Activated naive CD8-positive, alpha-beta T cell treated with anti-CD3 and anti-CD28 coated beads for 36 hours (primary cell): ENCODE measurements at regions not wholly inside any gene's neighbourhood (a gene's known extent, or its start where the extent isn't known, plus 50 kb on each side); places are given as distances from the start of the nearest gene placed in this dataset.
A peak's percentile ranks its signal among the peaks of the same experiment; 100 is the strongest.
"Not testable (repeated sequence)": the region's sequence is repeated elsewhere in the genome, so short reads cannot be mapped to it uniquely, and the experiment has no call there.

Experiments
- DNase-seq: peaks from one replicate; pipeline ENCODE4 v3.0.0; 2021
- H3K27ac Mint-ChIP-seq: one replicate; pipeline ENCODE4 v1.8.0; 2022; ENCODE audit warnings: mild to moderate bottlenecking, moderate library complexity, mixed read lengths
- H3K27me3 Mint-ChIP-seq: one replicate; pipeline ENCODE4 v1.8.0; 2022; ENCODE audit warnings: mild to moderate bottlenecking, mixed read lengths
- H3K36me3 Mint-ChIP-seq: one replicate; pipeline ENCODE4 v1.8.0; 2021; ENCODE audit warnings: mild to moderate bottlenecking, mixed read lengths
- H3K4me1 Mint-ChIP-seq: one replicate; pipeline ENCODE4 v1.8.0; 2021; ENCODE audit warnings: mixed read lengths
- H3K4me3 Mint-ChIP-seq: one replicate; pipeline ENCODE4 v1.8.0; 2022; ENCODE audit warnings: mild to moderate bottlenecking, moderate library complexity, mixed read lengths
- H3K9me3 Mint-ChIP-seq: one replicate; pipeline ENCODE4 v1.8.0; 2022; ENCODE audit warnings: mixed read lengths

GRCh38 chr17:13154398-13154797 lies 136.6 kb upstream of the ELAC2 start:
- no peaks in the 10 kb centered on the region for H3K36me3 Mint-ChIP-seq
- DNase-seq: no peak
- H3K27me3 Mint-ChIP-seq: no peaks in the 10 kb centered on the region
- no peaks in the 10 kb centered on the region for H3K9me3 Mint-ChIP-seq
- no peaks in the 10 kb centered on the region for H3K4me1 Mint-ChIP-seq
- no peak overlapping the region for H3K27ac Mint-ChIP-seq
- H3K4me3 Mint-ChIP-seq: no peak overlapping the region

GRCh38 chr17:13153036-13153435 lies 135.2 kb upstream of the ELAC2 start:
- DNase-seq: no peak
- H3K36me3 Mint-ChIP-seq: no peaks in the 10 kb centered on the region
- no peaks in the 10 kb centered on the region for H3K27me3 Mint-ChIP-seq
- H3K27ac Mint-ChIP-seq: no peak overlapping the region
- no peaks in the 10 kb centered on the region for H3K9me3 Mint-ChIP-seq
- no peak overlapping the region for H3K4me3 Mint-ChIP-seq
- no peaks in the 10 kb centered on the region for H3K4me1 Mint-ChIP-seq

GRCh38 chr17:13152501-13152900 lies 134.7 kb upstream of the ELAC2 start:
- Mint-ChIP-seq H3K4me3 (no peak overlapping the region), H3K27me3 (no peaks in the 10 kb centered on the region), H3K4me1 (no peaks in the 10 kb centered on the region), H3K36me3 (no peaks in the 10 kb centered on the region), H3K27ac (no peak overlapping the region), H3K9me3 (no peaks in the 10 kb centered on the region)
- DNase-seq: no peak

- H3K36me3 Mint-ChIP-seq, H3K27ac Mint-ChIP-seq, H3K4me3 Mint-ChIP-seq, H3K9me3 Mint-ChIP-seq, H3K4me1 Mint-ChIP-seq, DNase-seq, H3K27me3 Mint-ChIP-seq: not testable (repeated sequence)
Observed at GRCh38 chr17:13150738-13151137, 132.9 kb upstream of the ELAC2 start.

- no peaks in the 10 kb centered on the region for H3K4me1 Mint-ChIP-seq
- DNase-seq: no peak
- no peak overlapping the region for H3K27ac Mint-ChIP-seq
- H3K27me3 Mint-ChIP-seq: peaks cover 3% of the 10 kb centered on the region
- H3K36me3 Mint-ChIP-seq: no peaks in the 10 kb centered on the region
- H3K9me3 Mint-ChIP-seq: peaks cover 11% of the 10 kb centered on the region
- H3K4me3 Mint-ChIP-seq: no peak overlapping the region
Observed at GRCh38 chr17:13143001-13143400, 125.2 kb upstream of the ELAC2 start.

- H3K27ac Mint-ChIP-seq: no peak overlapping the region
- no peaks in the 10 kb centered on the region for H3K4me1 Mint-ChIP-seq
- DNase-seq: no peak
- peaks cover 3% of the 10 kb centered on the region for H3K27me3 Mint-ChIP-seq
- no peaks in the 10 kb centered on the region for H3K36me3 Mint-ChIP-seq
- H3K4me3 Mint-ChIP-seq: no peak overlapping the region
- peaks cover 15% of the 10 kb centered on the region for H3K9me3 Mint-ChIP-seq
Observed at GRCh38 chr17:13140750-13141149, 122.9 kb upstream of the ELAC2 start.

- H3K4me3 Mint-ChIP-seq: no peak overlapping the region
- H3K4me1 Mint-ChIP-seq: no peaks in the 10 kb centered on the region
- H3K9me3 Mint-ChIP-seq: peaks cover 15% of the 10 kb centered on the region
- H3K27ac Mint-ChIP-seq: no peak overlapping the region
- H3K36me3 Mint-ChIP-seq: no peaks in the 10 kb centered on the region
- DNase-seq: no peak
- peaks cover 3% of the 10 kb centered on the region for H3K27me3 Mint-ChIP-seq
Observed at GRCh38 chr17:13135506-13135905, 117.7 kb upstream of the ELAC2 start.

GRCh38 chr17:13134076-13134475 lies 116.2 kb upstream of the ELAC2 start:
- no peak for DNase-seq
- no peak overlapping the region for H3K27ac Mint-ChIP-seq
- no peaks in the 10 kb centered on the region for H3K4me1 Mint-ChIP-seq
- H3K9me3 Mint-ChIP-seq: peaks cover 9% of the 10 kb centered on the region
- H3K27me3 Mint-ChIP-seq: no peaks in the 10 kb centered on the region
- no peak overlapping the region for H3K4me3 Mint-ChIP-seq
- H3K36me3 Mint-ChIP-seq: no peaks in the 10 kb centered on the region

- Mint-ChIP-seq H3K4me3 (no peak overlapping the region), H3K27me3 (no peaks in the 10 kb centered on the region), H3K27ac (no peak overlapping the region), H3K4me1 (no peaks in the 10 kb centered on the region), H3K36me3 (no peaks in the 10 kb centered on the region), H3K9me3 (no peaks in the 10 kb centered on the region)
- no peak for DNase-seq
Observed at GRCh38 chr17:13131225-13131624, 113.4 kb upstream of the ELAC2 start.

- H3K27ac Mint-ChIP-seq: no peak overlapping the region
- H3K9me3 Mint-ChIP-seq: no peaks in the 10 kb centered on the region
Observed at GRCh38 chr17:13129356-13129755, 111.5 kb upstream of the ELAC2 start.

GRCh38 chr17:13128676-13129075 lies 110.8 kb upstream of the ELAC2 start:
- Mint-ChIP-seq H3K9me3 (no peaks in the 10 kb centered on the region), H3K27ac (no peak overlapping the region), H3K27me3 (no peaks in the 10 kb centered on the region), H3K4me3 (no peak overlapping the region), H3K4me1 (no peaks in the 10 kb centered on the region), H3K36me3 (no peaks in the 10 kb centered on the region)
- no peak for DNase-seq

More at GRCh38 chr17:13129356-13129755, 111.5 kb upstream of the ELAC2 start:
- H3K4me3 Mint-ChIP-seq: no peak overlapping the region
- H3K36me3 Mint-ChIP-seq: no peaks in the 10 kb centered on the region
- no peak for DNase-seq
- H3K4me1 Mint-ChIP-seq: no peaks in the 10 kb centered on the region
- H3K27me3 Mint-ChIP-seq: no peaks in the 10 kb centered on the region

GRCh38 chr17:13127921-13128602 lies 110.2 kb upstream of the ELAC2 start:
- Mint-ChIP-seq H3K36me3 (no peaks in the 10 kb centered on the region), H3K27me3 (no peaks in the 10 kb centered on the region), H3K4me1 (no peaks in the 10 kb centered on the region), H3K4me3 (no peak overlapping the region), H3K9me3 (no peaks in the 10 kb centered on the region), H3K27ac (no peak overlapping the region)
- no peak for DNase-seq

GRCh38 chr17:13120864-13121263 lies 103.0 kb upstream of the ELAC2 start:
- H3K9me3 Mint-ChIP-seq: no peaks in the 10 kb centered on the region
- H3K4me1 Mint-ChIP-seq: no peaks in the 10 kb centered on the region
- no peak overlapping the region for H3K27ac Mint-ChIP-seq
- H3K36me3 Mint-ChIP-seq: no peaks in the 10 kb centered on the region
- H3K27me3 Mint-ChIP-seq: peaks cover 9% of the 10 kb centered on the region
- no peak for DNase-seq
- H3K4me3 Mint-ChIP-seq: no peak overlapping the region

- Mint-ChIP-seq H3K36me3 (no peaks in the 10 kb centered on the region), H3K27me3 (peaks cover 20% of the 10 kb centered on the region), H3K4me1 (no peaks in the 10 kb centered on the region), H3K9me3 (no peaks in the 10 kb centered on the region), H3K27ac (no peak overlapping the region), H3K4me3 (no peak overlapping the region)
- no peak for DNase-seq
Observed at GRCh38 chr17:13118311-13118710, 100.5 kb upstream of the ELAC2 start.

- Mint-ChIP-seq H3K4me3 (no peak overlapping the region), H3K27ac (no peak overlapping the region)
- DNase-seq: no peak
Observed at GRCh38 chr17:13117616-13118015, 99.8 kb upstream of the ELAC2 start.

GRCh38 chr17:13114601-13115031 lies 96.8 kb upstream of the ELAC2 start:
- Mint-ChIP-seq H3K4me3 (no peak overlapping the region), H3K36me3 (no peaks in the 10 kb centered on the region), H3K4me1 (no peaks in the 10 kb centered on the region), H3K27ac (no peak overlapping the region), H3K27me3 (peaks cover 23% of the 10 kb centered on the region), H3K9me3 (no peaks in the 10 kb centered on the region)
- DNase-seq: peak; percentile 8

More at GRCh38 chr17:13117616-13118015, 99.8 kb upstream of the ELAC2 start:
- H3K4me1 Mint-ChIP-seq: no peaks in the 10 kb centered on the region
- no peaks in the 10 kb centered on the region for H3K9me3 Mint-ChIP-seq
- peaks cover 25% of the 10 kb centered on the region for H3K27me3 Mint-ChIP-seq
- no peaks in the 10 kb centered on the region for H3K36me3 Mint-ChIP-seq
